ENCODE measurements at regions not wholly inside any gene's neighbourhood (a gene's known extent, or its start where the extent isn't known, plus 50 kb on each side); places are given as distances from the start of the nearest gene placed in this dataset.
"Not testable (repeated sequence)": the region's sequence is repeated elsewhere in the genome, so short reads cannot be mapped to it uniquely, and the experiment has no call there.

GRCh38 chr5:17966640-17967402 is 332.6 kb downstream of the TAF11L14 start:
- no peak overlapping the region for H3K4me3 ChIP-seq (ENCODE audit: low read depth, low read length)
- DNase-seq (ENCODE audit: low read depth): no peak
- TF ChIP-seq CTCF (IDR thresholded peaks at IDR 0.05; ENCODE audit: insufficient read depth, low read length): no peak

- no peak for TF ChIP-seq CTCF (IDR thresholded peaks at IDR 0.05; ENCODE audit: insufficient read depth, low read length)
- no peak overlapping the region for H3K4me3 ChIP-seq (ENCODE audit: low read depth, low read length)
- DNase-seq (ENCODE audit: low read depth): no peak
These were observed 342.1 kb downstream of the TAF11L14 start for GRCh38 chr5:17976404-17976803.

DNA sequence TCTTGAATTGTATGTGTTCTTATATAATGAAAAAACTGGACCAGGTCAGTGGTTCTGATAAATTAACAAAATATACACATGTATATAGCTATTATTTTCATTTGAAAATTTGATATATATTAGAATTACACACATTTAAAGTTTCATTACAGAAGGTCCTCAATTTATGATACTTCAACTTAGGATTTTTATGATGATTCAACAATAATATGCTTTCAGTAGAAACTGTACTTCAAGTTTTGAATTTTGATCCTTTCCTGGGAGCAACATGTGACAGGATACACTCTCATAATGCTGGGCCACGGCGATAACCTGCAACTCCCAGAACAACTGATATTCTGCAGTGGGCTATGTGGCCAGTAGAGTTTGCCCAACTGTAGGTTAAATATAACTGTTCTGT is 344.7 kb downstream of the TAF11L14 start:
- H3K4me3 ChIP-seq (ENCODE audit: low read depth, low read length): no peak overlapping the region
- no peak for TF ChIP-seq CTCF (IDR thresholded peaks at IDR 0.05; ENCODE audit: insufficient read depth, low read length)
- DNase-seq (ENCODE audit: low read depth): no peak

GRCh38 chr5:17982626-17983025 is 348.4 kb downstream of the TAF11L14 start:
- H3K4me3 ChIP-seq (ENCODE audit: low read depth, low read length); DNase-seq (ENCODE audit: low read depth): not testable (repeated sequence)

DNA sequence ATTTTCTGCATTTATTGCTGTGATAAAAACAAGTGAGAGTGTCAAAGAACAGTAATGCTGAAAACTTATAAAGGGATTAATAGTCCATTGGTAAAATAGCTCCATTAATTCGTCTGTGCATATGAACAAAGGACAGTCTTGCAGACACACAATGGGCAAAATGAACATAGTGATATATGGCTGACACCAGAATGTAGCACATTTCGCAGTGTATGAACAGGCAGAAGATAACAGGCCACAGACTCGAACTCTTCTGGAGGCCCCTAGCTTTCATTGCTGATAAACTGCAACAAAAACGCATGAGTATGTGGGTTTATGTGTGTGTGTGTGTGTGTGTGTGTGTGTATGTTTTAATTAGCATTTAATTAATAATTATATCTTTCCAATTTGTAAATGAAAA is 354.8 kb downstream of the TAF11L14 start:
- no peak for TF ChIP-seq CTCF (IDR thresholded peaks at IDR 0.05; ENCODE audit: insufficient read depth, low read length)
- no peak for DNase-seq (ENCODE audit: low read depth)

DNA sequence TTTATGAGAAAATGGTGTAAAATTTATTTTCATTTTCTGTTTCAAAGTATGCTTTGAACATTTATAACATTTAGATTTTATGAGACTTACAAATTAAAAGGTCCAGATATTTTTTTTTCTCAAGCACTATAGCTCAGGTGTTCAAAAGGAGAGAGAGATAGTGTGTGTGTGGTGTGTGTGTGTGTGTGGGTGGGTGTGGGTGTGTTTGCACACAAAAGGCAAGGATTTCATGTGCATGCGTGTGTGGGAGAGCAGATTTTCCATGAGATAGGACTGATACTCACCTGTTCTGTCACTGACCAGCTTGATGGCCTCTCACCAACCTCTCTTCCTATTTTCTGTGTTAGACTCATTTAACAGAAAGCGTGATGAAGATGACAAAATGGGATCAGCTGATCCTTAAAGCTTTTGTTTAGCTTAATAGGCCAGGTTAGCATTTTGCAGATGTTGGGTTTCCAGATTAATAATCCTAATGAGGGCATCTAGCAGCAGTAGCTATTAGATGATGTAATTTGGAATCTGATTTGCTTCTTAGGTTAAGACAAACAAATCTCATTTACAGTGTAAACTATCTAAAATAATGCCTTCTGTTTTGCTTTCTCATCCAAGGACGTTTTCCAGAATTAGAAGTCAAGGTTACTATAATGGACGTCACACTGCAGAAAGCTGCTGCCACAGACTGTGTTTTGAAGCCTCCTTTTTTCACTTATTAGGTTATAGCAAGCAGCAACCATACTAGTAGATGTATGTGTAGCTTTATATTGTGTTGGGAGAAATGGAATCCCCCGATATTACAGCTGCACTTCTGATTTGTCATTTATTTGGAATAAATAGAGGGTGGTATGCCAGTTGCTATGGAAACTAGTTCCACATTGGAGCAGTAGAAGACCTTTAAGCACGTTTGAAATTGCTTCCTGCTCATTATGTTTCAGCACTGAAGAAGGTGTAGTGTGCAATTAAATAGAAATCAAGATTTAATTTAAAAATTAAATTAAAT is 355.6 kb downstream of the TAF11L14 start:
- DNase-seq (ENCODE audit: low read depth): no peak
- H3K4me3 ChIP-seq (ENCODE audit: low read depth, low read length): no peak overlapping the region
- no peak for TF ChIP-seq CTCF (IDR thresholded peaks at IDR 0.05; ENCODE audit: insufficient read depth, low read length)

More for the DNA sequence above, 354.8 kb downstream of the TAF11L14 start:
- no peak overlapping the region for H3K4me3 ChIP-seq (ENCODE audit: low read depth, low read length)

- TF ChIP-seq CTCF (IDR thresholded peaks at IDR 0.05; ENCODE audit: insufficient read depth, low read length): no peak
- DNase-seq (ENCODE audit: low read depth): no peak
- no peak overlapping the region for H3K4me3 ChIP-seq (ENCODE audit: low read depth, low read length)
These were observed 357.5 kb downstream of the TAF11L14 start for GRCh38 chr5:17991775-17992174.

Measured in fibroblast of the aortic adventitia (primary cell).